Adrenal gland (tissue), 5 donors: ENCODE measurements at regions not wholly inside any gene's neighbourhood (a gene's known extent, or its start where the extent isn't known, plus 50 kb on each side); places are given as distances from the start of the nearest gene placed in this dataset.

Source experiments
- CTCF ChIP-seq, 6 experiments: fragments of 450-650 bp in 4 of 6; fragments of 200-600 bp in 2 of 6; sonication (generic) in 1 of 6; IDR thresholded peaks; 1 replicate in 5 of 6; 2 replicates in 1 of 6; pipeline versions ENCODE4 v1.5.1 to v1.8.0; 2016 to 2021; ENCODE audit warnings: antibody characterized with exemption in 6 of 6, mild to moderate bottlenecking in 2 of 6, moderate library complexity in 1 of 6
- POLR2A ChIP-seq, 2 donors: fragments of 450-650 bp; IDR thresholded peaks; one replicate each; pipeline ENCODE4 v1.6.1; 2017; ENCODE audit warnings: antibody characterized with exemption in 2 of 2, mild to moderate bottlenecking in 2 of 2, moderate library complexity in 1 of 2
- donor health status: DM: no; HTN: no; CAD: no.

- TF ChIP-seq CTCF (IDR thresholded peaks at IDR 0.05): no peak
- no peak for TF ChIP-seq POLR2A (IDR thresholded peaks at IDR 0.05)
These were observed 130.1 kb upstream of the KLF12 start for GRCh38 chr13:74264333-74264732.
